ENCODE measurements at regions not wholly inside any gene's neighbourhood (a gene's known extent, or its start where the extent isn't known, plus 50 kb on each side); places are given as distances from the start of the nearest gene placed in this dataset.

GRCh38 chr9:108704156-108704852, 151.5 kb downstream of the ACTL7B start:
- no peak for TF ChIP-seq EZH2phosphoT487 (IDR thresholded peaks at IDR 0.05; ENCODE audit: low read depth)
- TF ChIP-seq, protein P1, sequence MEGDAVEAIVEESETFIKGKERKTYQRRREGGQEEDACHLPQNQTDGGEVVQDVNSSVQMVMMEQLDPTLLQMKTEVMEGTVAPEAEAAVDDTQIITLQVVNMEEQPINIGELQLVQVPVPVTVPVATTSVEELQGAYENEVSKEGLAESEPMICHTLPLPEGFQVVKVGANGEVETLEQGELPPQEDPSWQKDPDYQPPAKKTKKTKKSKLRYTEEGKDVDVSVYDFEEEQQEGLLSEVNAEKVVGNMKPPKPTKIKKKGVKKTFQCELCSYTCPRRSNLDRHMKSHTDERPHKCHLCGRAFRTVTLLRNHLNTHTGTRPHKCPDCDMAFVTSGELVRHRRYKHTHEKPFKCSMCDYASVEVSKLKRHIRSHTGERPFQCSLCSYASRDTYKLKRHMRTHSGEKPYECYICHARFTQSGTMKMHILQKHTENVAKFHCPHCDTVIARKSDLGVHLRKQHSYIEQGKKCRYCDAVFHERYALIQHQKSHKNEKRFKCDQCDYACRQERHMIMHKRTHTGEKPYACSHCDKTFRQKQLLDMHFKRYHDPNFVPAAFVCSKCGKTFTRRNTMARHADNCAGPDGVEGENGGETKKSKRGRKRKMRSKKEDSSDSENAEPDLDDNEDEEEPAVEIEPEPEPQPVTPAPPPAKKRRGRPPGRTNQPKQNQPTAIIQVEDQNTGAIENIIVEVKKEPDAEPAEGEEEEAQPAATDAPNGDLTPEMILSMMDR (IDR thresholded peaks at IDR 0.05; ENCODE audit: low read depth, low read length): no peak
- Histone ChIP-seq H3K27ac (ENCODE audit: low read length) (no peak overlapping the region), H3K9ac (ENCODE audit: low read length) (no peak overlapping the region)

GRCh38 chr9:108703429-108703828, 152.4 kb downstream of the ACTL7B start:
- Histone ChIP-seq H3K36me3 (replicated peaks; ENCODE audit: low read depth, low read length) (no peaks in the 10 kb centered on the region), H3K4me1 (ENCODE audit: low read length) (0 out of 2 replicates have a peak, but pooled peaks cover 4% of the 10 kb centered on the region), H3K4me3 (ENCODE audit: low read length) (no peak overlapping the region), H4K20me1 (ENCODE audit: insufficient read depth, low read length) (no peaks in the 10 kb centered on the region), H3K9ac (ENCODE audit: low read length) (no peak overlapping the region), H3K27me3 (ENCODE audit: low read depth, low read length) (0 out of 2 replicates have a peak, but pooled peaks cover 16% of the 10 kb centered on the region), H3K79me2 (ENCODE audit: low read length) (no peaks in the 10 kb centered on the region), H2AFZ (ENCODE audit: low read depth, low read length) (no peak overlapping the region), H3K4me2 (ENCODE audit: low read length) (no peak overlapping the region), H3K27ac (ENCODE audit: low read length) (no peak overlapping the region), H3K9me3 (ENCODE audit: insufficient read depth, low read length) (no peaks in the 10 kb centered on the region)
- TF ChIP-seq EZH2phosphoT487 (IDR thresholded peaks at IDR 0.05; ENCODE audit: low read depth): no peak

More at GRCh38 chr9:108704156-108704852, 151.5 kb downstream of the ACTL7B start:
- Histone ChIP-seq H3K79me2 (ENCODE audit: low read length) (no peaks in the 10 kb centered on the region), H3K27me3 (ENCODE audit: low read depth, low read length) (0 out of 2 replicates have a peak, but pooled peaks cover 16% of the 10 kb centered on the region), H4K20me1 (ENCODE audit: insufficient read depth, low read length) (no peaks in the 10 kb centered on the region), H3K9me3 (ENCODE audit: insufficient read depth, low read length) (no peaks in the 10 kb centered on the region), H3K36me3 (replicated peaks; ENCODE audit: low read depth, low read length) (no peaks in the 10 kb centered on the region), H3K4me1 (ENCODE audit: low read length) (0 out of 2 replicates have a peak, but pooled peaks cover 4% of the 10 kb centered on the region), H3K4me2 (ENCODE audit: low read length) (no peak overlapping the region), H2AFZ (ENCODE audit: low read depth, low read length) (no peak overlapping the region), H3K4me3 (ENCODE audit: low read length) (no peak overlapping the region)

DNA sequence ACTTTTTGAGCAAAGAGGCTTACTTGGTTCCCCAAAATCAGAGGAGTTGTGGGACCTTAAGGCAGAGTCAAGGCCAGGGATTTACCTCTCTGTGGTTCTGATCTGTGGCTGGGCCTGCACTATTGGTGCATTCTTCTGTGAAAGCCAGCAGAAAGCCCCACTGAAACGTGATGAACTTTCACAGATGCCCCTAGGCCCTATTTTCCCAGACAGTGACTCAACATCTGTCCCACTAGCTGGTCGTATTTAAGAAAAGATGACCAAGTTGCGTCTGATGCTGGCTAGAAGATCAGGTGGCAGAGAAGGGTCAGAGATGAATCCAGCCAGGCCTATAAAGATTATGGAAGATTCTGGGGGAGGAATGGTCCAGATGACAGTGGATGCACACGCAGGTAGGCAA, 153.1 kb downstream of the ACTL7B start:
- Histone ChIP-seq H3K4me3 (ENCODE audit: low read length) (no peak overlapping the region), H3K9ac (ENCODE audit: low read length) (no peak overlapping the region), H3K4me2 (ENCODE audit: low read length) (no peak overlapping the region), H3K79me2 (ENCODE audit: low read length) (no peaks in the 10 kb centered on the region), H3K36me3 (replicated peaks; ENCODE audit: low read depth, low read length) (no peaks in the 10 kb centered on the region), H4K20me1 (ENCODE audit: insufficient read depth, low read length) (no peaks in the 10 kb centered on the region), H3K4me1 (ENCODE audit: low read length) (0 out of 2 replicates have a peak, but pooled peaks cover 4% of the 10 kb centered on the region), H2AFZ (ENCODE audit: low read depth, low read length) (no peak overlapping the region), H3K9me3 (ENCODE audit: insufficient read depth, low read length) (no peaks in the 10 kb centered on the region), H3K27ac (ENCODE audit: low read length) (no peak overlapping the region), H3K27me3 (ENCODE audit: low read depth, low read length) (0 out of 2 replicates have a peak, but pooled peaks cover 16% of the 10 kb centered on the region)
- TF ChIP-seq EZH2phosphoT487 (IDR thresholded peaks at IDR 0.05; ENCODE audit: low read depth): no peak
- TF ChIP-seq, protein P1 (IDR thresholded peaks at IDR 0.05; ENCODE audit: low read depth, low read length): no peak

GRCh38 chr9:108698801-108699200, 157.0 kb downstream of the ACTL7B start:
- Histone ChIP-seq H3K27ac (ENCODE audit: low read length) (no peak overlapping the region), H4K20me1 (ENCODE audit: insufficient read depth, low read length) (no peaks in the 10 kb centered on the region), H3K4me2 (ENCODE audit: low read length) (no peak overlapping the region)

More at GRCh38 chr9:108698801-108699200, 157.0 kb downstream of the ACTL7B start:
- no peaks in the 10 kb centered on the region for H3K4me1 ChIP-seq (ENCODE audit: low read length)
- H3K9ac ChIP-seq (ENCODE audit: low read length): no peak overlapping the region
- no peaks in the 10 kb centered on the region for H3K27me3 ChIP-seq (ENCODE audit: low read depth, low read length)
- H3K79me2 ChIP-seq (ENCODE audit: low read length): no peaks in the 10 kb centered on the region
- TF ChIP-seq, protein P1 (IDR thresholded peaks at IDR 0.05; ENCODE audit: low read depth, low read length): no peak
- no peak for TF ChIP-seq EZH2phosphoT487 (IDR thresholded peaks at IDR 0.05; ENCODE audit: low read depth)
- H2AFZ ChIP-seq (ENCODE audit: low read depth, low read length): no peak overlapping the region
- no peaks in the 10 kb centered on the region for H3K9me3 ChIP-seq (ENCODE audit: insufficient read depth, low read length)
- no peaks in the 10 kb centered on the region for H3K36me3 ChIP-seq (replicated peaks; ENCODE audit: low read depth, low read length)
- no peak overlapping the region for H3K4me3 ChIP-seq (ENCODE audit: low read length)
